HCT116 (cell line): ENCODE measurements at regions not wholly inside any gene's neighbourhood (a gene's known extent, or its start where the extent isn't known, plus 50 kb on each side); places are given as distances from the start of the nearest gene placed in this dataset.

Experiments
- ATAC-seq: fragments of 200-7000 bp; cut with Tn5 transposase; 2 replicates; pipeline ENCODE4 v1.9.1; 2020; ENCODE audit warnings: mild to moderate bottlenecking, moderate library complexity
- BruUV-seq: library from RNA; stranded (reverse); fragments of 400-500 nt; replicated peaks from 2 replicates; lab custom pipeline; 2021; lab: Mats Ljungman, UMichigan
- CTCF ChIA-PET: fragments of 300-600 bp; sonication (Branson Sonifier 250); formaldehyde crosslinking; loops from one replicate; lab custom pipeline; 2021; ENCODE audit warnings: antibody characterized with exemption; lab: Charles Lee
- POLR2A ChIA-PET: fragments of 300-600, 350-600 bp; sonication (Branson Sonifier 250); formaldehyde crosslinking; loops from one replicate; lab custom pipeline; 2021; ENCODE audit warnings: antibody characterized with exemption; lab: Charles Lee
- RAD21 ChIA-PET, 2 experiments: fragments of 300-600 bp; sonication (Branson Sonifier 250); formaldehyde crosslinking; loops; one replicate each; lab custom pipeline; 2023; ENCODE audit warnings: low total read pairs in 2 of 2; ENCODE audit not compliant: uncharacterized antibody in 2 of 2, unreplicated experiment in 2 of 2, low non-redundant PET in 1 of 2; lab: Charles Lee
- DNase-seq: peaks from one replicate; pipeline ENCODE4 v3.0.0-alpha.2; 2010; ENCODE audit warnings: low read depth, low spot score
- H2AFZ ChIP-seq: fragments of 200-600 bp; shearing (Covaris generic), sonication (generic); 2 replicates; pipeline ENCODE4 v1.6.1; 2017; ENCODE audit warnings: low read depth, mixed run types, mixed read lengths, antibody characterized with exemption, low read length; ENCODE audit not compliant: poor library complexity, severe bottlenecking
- H3K27ac ChIP-seq: 2 replicates; pipeline ENCODE4 v1.5.1; 2012; ENCODE audit warnings: low read depth, low read length
- H3K27me3 ChIP-seq: fragments of 200-600 bp; sonication (generic); 2 replicates; pipeline ENCODE4 v1.6.1; 2016; ENCODE audit warnings: mixed run types, low read length, mixed read lengths; ENCODE audit not compliant: insufficient read depth
- H3K36me3 ChIP-seq, 2 experiments: fragments of 200-500 bp in 1 of 2; fragments of 200-600 bp in 1 of 2; sonication (Bioruptor generic) in 1 of 2; sonication (generic) in 1 of 2; 2 replicates each; pipeline versions ENCODE4 v1.5.1 to v1.6.1; 2014 to 2016; ENCODE audit warnings: low read length in 2 of 2, inconsistent platforms in 1 of 2, mixed read lengths in 1 of 2, mixed run types in 1 of 2; ENCODE audit not compliant: insufficient read depth in 2 of 2, control insufficient read depth in 1 of 2
- H3K4me1 ChIP-seq, 2 experiments: fragments of 200-600 bp in 1 of 2; sonication (generic) in 1 of 2; 2 replicates each; pipeline versions ENCODE4 v1.5.1 to v1.6.1; 2012 to 2017; ENCODE audit warnings: low read length in 2 of 2, inconsistent platforms in 1 of 2, mild to moderate bottlenecking in 1 of 2, mixed read lengths in 1 of 2, mixed run types in 1 of 2, moderate library complexity in 1 of 2; ENCODE audit not compliant: insufficient read depth in 2 of 2, control insufficient read depth in 1 of 2
- H3K4me2 ChIP-seq: fragments of 200-600 bp; sonication (generic); 2 replicates; pipeline ENCODE4 v1.6.1; 2017; ENCODE audit warnings: mixed run types, low read length, mixed read lengths
- H3K4me3 ChIP-seq, 2 experiments: fragments of 200-600 bp in 1 of 2; sonication (generic) in 1 of 2; replicated peaks in 1 of 2; 2 replicates each; pipeline ENCODE4 v1.5.1; 2011 to 2016; ENCODE audit warnings: low read length in 2 of 2, control low read depth in 1 of 2, low read depth in 1 of 2, mild to moderate bottlenecking in 1 of 2, mixed read lengths in 1 of 2, mixed run types in 1 of 2
- H3K79me2 ChIP-seq: fragments of 200-600 bp; sonication (generic); 2 replicates; pipeline ENCODE4 v1.6.1; 2017; ENCODE audit warnings: mild to moderate bottlenecking, mixed run types, low read length, moderate library complexity, mixed read lengths; ENCODE audit not compliant: insufficient read depth
- H3K9ac ChIP-seq: fragments of 200-600 bp; sonication (generic); 2 replicates; pipeline ENCODE4 v1.6.1; 2016; ENCODE audit warnings: low read length, mixed read lengths
- H3K9me2 ChIP-seq: fragments of 200-600 bp; sonication (generic), shearing (Covaris generic); 2 replicates; pipeline ENCODE4 v1.6.1; 2017; ENCODE audit warnings: mixed run types, mild to moderate bottlenecking, moderate library complexity; ENCODE audit not compliant: insufficient read depth
- H3K9me3 ChIP-seq, 2 experiments: fragments of 200-500 bp in 1 of 2; fragments of 200-600 bp in 1 of 2; sonication (Bioruptor generic) in 1 of 2; sonication (generic) in 1 of 2; 2 replicates each; pipeline ENCODE4 v1.6.1; 2014 to 2017; ENCODE audit warnings: low read length in 2 of 2, mixed read lengths in 2 of 2, inconsistent platforms in 1 of 2, low read depth in 1 of 2, mild to moderate bottlenecking in 1 of 2, mixed run types in 1 of 2, moderate library complexity in 1 of 2; ENCODE audit not compliant: control insufficient read depth in 1 of 2, insufficient read depth in 1 of 2
- H4K20me1 ChIP-seq: fragments of 200-600 bp; sonication (generic), shearing (Covaris generic); 2 replicates; pipeline ENCODE4 v1.6.1; 2017; ENCODE audit warnings: mixed run types, mild to moderate bottlenecking, moderate library complexity; ENCODE audit not compliant: insufficient read depth
- CEBPB ChIP-seq: IDR thresholded peaks from 2 replicates; pipeline ENCODE4 v1.6.1; 2012; ENCODE audit warnings: low read depth
- EZH2 ChIP-seq: fragments of 200-600 bp; sonication (generic); IDR thresholded peaks from 2 replicates; pipeline ENCODE4 v1.6.1; 2017; ENCODE audit warnings: antibody characterized with exemption, mixed run types
- FOSL1 ChIP-seq: IDR thresholded peaks from 2 replicates; pipeline ENCODE4 v1.6.1; 2012; ENCODE audit warnings: low read depth
- JUND ChIP-seq: IDR thresholded peaks from 2 replicates; pipeline ENCODE4 v1.6.1; 2012
- RAD21 ChIP-seq: IDR thresholded peaks from 2 replicates; pipeline ENCODE4 v1.6.1; 2012; ENCODE audit warnings: low read depth, mild to moderate bottlenecking
- SIN3A ChIP-seq: IDR thresholded peaks from 2 replicates; pipeline ENCODE4 v1.6.1; 2012; ENCODE audit warnings: low read depth
- intact Hi-C: fragments of 100-400 bp; cut with micrococcal nuclease; formaldehyde crosslinking; loops from 2 replicates; pipeline ENCODE4 v1.10.0; 2022
- TF ChIP-seq, protein P1 (sequence below): IDR thresholded peaks from 2 replicates; pipeline ENCODE4 v1.6.1; 2011; ENCODE audit warnings: mild to moderate bottlenecking, low read length, moderate library complexity; ENCODE audit not compliant: insufficient replicate concordance; ENCODE audit errors: extremely low read depth
- TF ChIP-seq, protein P2 (sequence below): IDR thresholded peaks from 2 replicates; pipeline ENCODE4 v1.6.1; 2012

DNA sequence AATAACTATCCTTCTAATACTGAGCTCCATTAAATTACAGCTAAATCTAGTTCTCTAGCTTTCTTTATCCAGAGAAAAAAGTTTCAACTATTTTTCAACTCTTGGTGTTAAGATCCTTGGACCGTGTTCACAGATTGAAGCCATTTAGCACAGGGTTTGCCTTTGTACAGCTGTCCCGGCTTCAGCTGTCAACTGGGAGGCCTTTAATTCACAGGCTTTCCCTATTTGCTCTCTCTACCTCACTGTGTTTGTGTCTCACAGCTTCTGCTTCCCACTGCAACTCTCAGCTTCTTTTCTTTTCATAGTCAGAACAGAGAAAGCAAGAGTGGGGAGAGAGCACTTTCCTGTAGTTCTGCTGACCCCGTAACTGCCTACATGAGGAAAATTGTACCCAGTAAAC is 76.9 kb upstream of the SMAD1 start:
- Histone ChIP-seq H3K27ac (no peak overlapping the region), H3K79me2 (no peaks in the 10 kb centered on the region), H3K4me3 (no peak overlapping the region), H2AFZ (no peak overlapping the region), H4K20me1 (no peaks in the 10 kb centered on the region), H3K9me2 (no peaks in the 10 kb centered on the region), H3K4me1 (no peaks in the 10 kb centered on the region), H3K9ac (no peak overlapping the region), H3K36me3 (no peaks in the 10 kb centered on the region), H3K9me3 (no peaks in the 10 kb centered on the region), H3K27me3 (no peaks in the 10 kb centered on the region), H3K4me2 (no peak overlapping the region)
- BruUV-seq, result no TSS peak
- RAD21 ChIA-PET, result no interaction called here
- no peak for TF ChIP-seq FOSL1
- TF ChIP-seq EZH2, result no peak
- TF ChIP-seq, protein P1, sequence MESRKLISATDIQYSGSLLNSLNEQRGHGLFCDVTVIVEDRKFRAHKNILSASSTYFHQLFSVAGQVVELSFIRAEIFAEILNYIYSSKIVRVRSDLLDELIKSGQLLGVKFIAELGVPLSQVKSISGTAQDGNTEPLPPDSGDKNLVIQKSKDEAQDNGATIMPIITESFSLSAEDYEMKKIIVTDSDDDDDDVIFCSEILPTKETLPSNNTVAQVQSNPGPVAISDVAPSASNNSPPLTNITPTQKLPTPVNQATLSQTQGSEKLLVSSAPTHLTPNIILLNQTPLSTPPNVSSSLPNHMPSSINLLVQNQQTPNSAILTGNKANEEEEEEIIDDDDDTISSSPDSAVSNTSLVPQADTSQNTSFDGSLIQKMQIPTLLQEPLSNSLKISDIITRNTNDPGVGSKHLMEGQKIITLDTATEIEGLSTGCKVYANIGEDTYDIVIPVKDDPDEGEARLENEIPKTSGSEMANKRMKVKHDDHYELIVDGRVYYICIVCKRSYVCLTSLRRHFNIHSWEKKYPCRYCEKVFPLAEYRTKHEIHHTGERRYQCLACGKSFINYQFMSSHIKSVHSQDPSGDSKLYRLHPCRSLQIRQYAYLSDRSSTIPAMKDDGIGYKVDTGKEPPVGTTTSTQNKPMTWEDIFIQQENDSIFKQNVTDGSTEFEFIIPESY, result no peak
- no peak for TF ChIP-seq RAD21
- TF ChIP-seq JUND, result no peak
- no peak for TF ChIP-seq SIN3A
- POLR2A ChIA-PET, result no interaction called here
- DNase-seq (no peak), ATAC-seq (no peak)
- intact Hi-C loops, result no loop called here
- CTCF ChIA-PET, result no interaction called here

DNA sequence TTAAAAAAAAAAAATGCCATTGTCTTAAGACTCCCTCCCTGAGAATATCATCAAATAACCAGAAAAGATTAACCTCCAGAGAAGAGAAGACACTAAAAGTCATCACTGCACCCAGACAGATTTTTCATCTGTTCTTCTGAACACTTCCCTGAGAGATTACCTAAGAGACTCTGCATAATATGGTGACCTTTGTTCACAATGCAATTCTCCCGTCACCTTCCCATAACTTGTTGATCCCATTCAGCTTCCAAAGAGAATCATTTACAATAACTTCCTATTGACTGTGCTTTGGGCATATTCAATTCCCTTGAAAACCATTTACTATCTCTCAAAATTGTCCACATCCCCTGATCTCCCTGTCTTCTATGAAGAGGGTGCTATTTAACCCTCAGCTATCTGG is 85.1 kb upstream of the SMAD1 start:
- no peaks in the 10 kb centered on the region for H3K79me2 ChIP-seq
- no peak overlapping the region for H3K27ac ChIP-seq
- intact Hi-C loops, result no loop called here
- no peak overlapping the region for H2AFZ ChIP-seq
- H3K9me2 ChIP-seq, result no peaks in the 10 kb centered on the region
- H3K27me3 ChIP-seq, result no peaks in the 10 kb centered on the region
- no peaks in the 10 kb centered on the region for H3K36me3 ChIP-seq
- H4K20me1 ChIP-seq, result no peaks in the 10 kb centered on the region
- CTCF ChIA-PET, result no interaction called here
- TF ChIP-seq, protein P1, result no peak
- no peak for TF ChIP-seq CEBPB
- TF ChIP-seq, protein P2, sequence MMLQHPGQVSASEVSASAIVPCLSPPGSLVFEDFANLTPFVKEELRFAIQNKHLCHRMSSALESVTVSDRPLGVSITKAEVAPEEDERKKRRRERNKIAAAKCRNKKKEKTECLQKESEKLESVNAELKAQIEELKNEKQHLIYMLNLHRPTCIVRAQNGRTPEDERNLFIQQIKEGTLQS, result no peak
- POLR2A ChIA-PET, result no interaction called here
- H3K9ac ChIP-seq, result no peak overlapping the region
- H3K9me3 ChIP-seq, result no peaks in the 10 kb centered on the region
- no peak overlapping the region for H3K4me2 ChIP-seq
- DNase-seq (no peak), ATAC-seq (no peak)
- no TSS peak for BruUV-seq
- RAD21 ChIA-PET, result no interaction called here
- H3K4me1 ChIP-seq, result no peaks in the 10 kb centered on the region
- H3K4me3 ChIP-seq, result no peak overlapping the region
